Uterus (tissue), 2 donors: ENCODE measurements at regions not wholly inside any gene's neighbourhood (a gene's known extent, or its start where the extent isn't known, plus 50 kb on each side); places are given as distances from the start of the nearest gene placed in this dataset.

Experiments
- CTCF ChIP-seq, 4 experiments: fragments of 200-600 bp in 2 of 4; fragments of 450-650 bp in 2 of 4; sonication (generic) in 2 of 4; IDR thresholded peaks; one replicate each; pipeline ENCODE4 v1.5.1; 2016 to 2019; ENCODE audit warnings: antibody characterized with exemption in 4 of 4, mild to moderate bottlenecking in 2 of 4, moderate library complexity in 1 of 4
- POLR2A ChIP-seq, 2 donors: fragments of 450-650 bp; IDR thresholded peaks; one replicate each; pipeline ENCODE4 v1.6.1; 2016; ENCODE audit warnings: antibody characterized with exemption in 2 of 2, mild to moderate bottlenecking in 1 of 2, moderate library complexity in 1 of 2

- TF ChIP-seq CTCF (IDR thresholded peaks at IDR 0.05) = no peak
- TF ChIP-seq POLR2A (IDR thresholded peaks at IDR 0.05) = no peak
Measured at GRCh38 chr3:109241459-109242186, 74.7 kb downstream of the DPPA2 start.
